ENCODE measurements at regions not wholly inside any gene's neighbourhood (a gene's known extent, or its start where the extent isn't known, plus 50 kb on each side); places are given as distances from the start of the nearest gene placed in this dataset.

DNA sequence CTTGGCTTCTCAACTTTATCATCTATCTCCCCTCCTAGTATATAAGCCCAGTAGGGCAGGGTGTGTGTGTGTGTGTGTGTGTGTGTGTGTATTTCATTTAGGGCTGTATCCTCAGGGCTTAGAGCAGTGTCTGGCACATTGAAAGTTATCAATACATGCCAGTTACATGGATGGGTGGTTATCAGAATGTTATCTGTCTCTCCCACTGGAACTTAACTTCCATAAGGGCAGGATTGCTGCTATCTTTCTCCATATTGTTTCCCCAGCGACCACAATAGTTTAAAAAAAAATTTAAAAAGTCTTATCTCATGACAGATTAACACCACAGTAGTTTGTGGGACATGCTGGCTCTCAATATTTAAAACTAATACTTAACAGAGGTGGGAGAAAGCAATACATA is 488.9 kb downstream of the PLCL1 start:
- Histone ChIP-seq H3K27ac (ENCODE audit: extremely low read depth, low read depth, low read length) (no peak overlapping the region), H3K36me3 (ENCODE audit: control insufficient read depth in 2 of 2, insufficient read depth in 1 of 2, low read length in 2 of 2) (no peaks in the 10 kb centered on the region), H3K4me3 (ENCODE audit: low read depth, low read length) (no peak overlapping the region), H3K9me3 (ENCODE audit: control insufficient read depth, insufficient read depth, low read depth, low read length) (no peaks in the 10 kb centered on the region), H3K4me1 (ENCODE audit: control insufficient read depth, insufficient read depth, low read length) (no peaks in the 10 kb centered on the region)
- ChIA-PET POLR2A (no interaction called here), CTCF (no interaction called here)
- no peak for TF ChIP-seq ZBTB8A (tag by site-specific recombination; IDR thresholded peaks at IDR 0.05)
- no peak for TF ChIP-seq HOXA7 (CRISPR knock-in tag; IDR thresholded peaks at IDR 0.05; ENCODE audit: borderline replicate concordance)
- TF ChIP-seq ZNF248 (tag by site-specific recombination; IDR thresholded peaks at IDR 0.05), result no peak
- TF ChIP-seq ZNF658 (tag by site-specific recombination; IDR thresholded peaks at IDR 0.05), result no peak
- TF ChIP-seq ZSCAN30 (tag by site-specific recombination; IDR thresholded peaks at IDR 0.05), result no peak

GRCh38 chr2:198289811-198290210 is 485.4 kb downstream of the PLCL1 start:
- H3K36me3 ChIP-seq (ENCODE audit: control insufficient read depth in 2 of 2, insufficient read depth in 1 of 2, low read length in 2 of 2), result no peaks in the 10 kb centered on the region
- H3K4me3 ChIP-seq (ENCODE audit: low read depth, low read length), result no peak overlapping the region
- ChIA-PET CTCF (interaction anchor here (0.6 kb wide), 1 partner anchor 486 kb away, joined by 4 read pairs; no protein-coding TSS in a partner anchor), POLR2A (no interaction called here)
- H3K27ac ChIP-seq (ENCODE audit: extremely low read depth, low read depth, low read length), result no peak overlapping the region
- H3K4me1 ChIP-seq (ENCODE audit: control insufficient read depth, insufficient read depth, low read length), result no peaks in the 10 kb centered on the region
- TF ChIP-seq ZNF654 (tag by site-specific recombination; IDR thresholded peaks at IDR 0.05; ENCODE audit: low read depth) (no peak), KLF9 (tag by site-specific recombination; IDR thresholded peaks at IDR 0.05; ENCODE audit: low read depth) (no peak), ZNF202 (tag by site-specific recombination; IDR thresholded peaks at IDR 0.05; ENCODE audit: borderline replicate concordance) (no peak), HIC1 (tag by site-specific recombination; IDR thresholded peaks at IDR 0.05) (no peak), ZNF426 (tag by site-specific recombination; IDR thresholded peaks at IDR 0.05) (no peak), ZNF777 (tag by site-specific recombination; IDR thresholded peaks at IDR 0.05; ENCODE audit: borderline replicate concordance) (no peak), ZNF560 (tag by site-specific recombination; IDR thresholded peaks at IDR 0.05; ENCODE audit: borderline replicate concordance) (no peak), ZNF658 (tag by site-specific recombination; IDR thresholded peaks at IDR 0.05) (no peak), ZNF768 (tag by site-specific recombination; IDR thresholded peaks at IDR 0.05) (no peak), ZBTB21 (tag by site-specific recombination; IDR thresholded peaks at IDR 0.05) (no peak), ZNF600 (tag by site-specific recombination; IDR thresholded peaks at IDR 0.05) (no peak)
- TF ChIP-seq, protein P1, sequence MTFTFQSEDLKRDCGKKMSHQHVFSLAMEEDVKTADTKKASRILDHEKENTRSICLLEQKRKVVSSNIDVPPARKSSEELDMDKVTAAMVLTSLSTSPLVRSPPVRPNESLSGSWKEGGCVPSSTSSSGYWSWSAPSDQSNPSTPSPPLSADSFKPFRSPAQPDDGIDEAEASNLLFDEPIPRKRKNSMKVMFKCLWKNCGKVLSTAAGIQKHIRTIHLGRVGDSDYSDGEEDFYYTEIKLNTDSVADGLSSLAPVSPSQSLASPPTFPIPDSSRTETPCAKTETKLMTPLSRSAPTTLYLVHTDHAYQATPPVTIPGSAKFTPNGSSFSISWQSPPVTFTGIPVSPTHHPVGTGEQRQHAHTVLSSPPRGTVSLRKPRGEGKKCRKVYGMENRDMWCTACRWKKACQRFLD (tag by site-specific recombination; IDR thresholded peaks at IDR 0.05), result no peak
- TF ChIP-seq, protein P2, sequence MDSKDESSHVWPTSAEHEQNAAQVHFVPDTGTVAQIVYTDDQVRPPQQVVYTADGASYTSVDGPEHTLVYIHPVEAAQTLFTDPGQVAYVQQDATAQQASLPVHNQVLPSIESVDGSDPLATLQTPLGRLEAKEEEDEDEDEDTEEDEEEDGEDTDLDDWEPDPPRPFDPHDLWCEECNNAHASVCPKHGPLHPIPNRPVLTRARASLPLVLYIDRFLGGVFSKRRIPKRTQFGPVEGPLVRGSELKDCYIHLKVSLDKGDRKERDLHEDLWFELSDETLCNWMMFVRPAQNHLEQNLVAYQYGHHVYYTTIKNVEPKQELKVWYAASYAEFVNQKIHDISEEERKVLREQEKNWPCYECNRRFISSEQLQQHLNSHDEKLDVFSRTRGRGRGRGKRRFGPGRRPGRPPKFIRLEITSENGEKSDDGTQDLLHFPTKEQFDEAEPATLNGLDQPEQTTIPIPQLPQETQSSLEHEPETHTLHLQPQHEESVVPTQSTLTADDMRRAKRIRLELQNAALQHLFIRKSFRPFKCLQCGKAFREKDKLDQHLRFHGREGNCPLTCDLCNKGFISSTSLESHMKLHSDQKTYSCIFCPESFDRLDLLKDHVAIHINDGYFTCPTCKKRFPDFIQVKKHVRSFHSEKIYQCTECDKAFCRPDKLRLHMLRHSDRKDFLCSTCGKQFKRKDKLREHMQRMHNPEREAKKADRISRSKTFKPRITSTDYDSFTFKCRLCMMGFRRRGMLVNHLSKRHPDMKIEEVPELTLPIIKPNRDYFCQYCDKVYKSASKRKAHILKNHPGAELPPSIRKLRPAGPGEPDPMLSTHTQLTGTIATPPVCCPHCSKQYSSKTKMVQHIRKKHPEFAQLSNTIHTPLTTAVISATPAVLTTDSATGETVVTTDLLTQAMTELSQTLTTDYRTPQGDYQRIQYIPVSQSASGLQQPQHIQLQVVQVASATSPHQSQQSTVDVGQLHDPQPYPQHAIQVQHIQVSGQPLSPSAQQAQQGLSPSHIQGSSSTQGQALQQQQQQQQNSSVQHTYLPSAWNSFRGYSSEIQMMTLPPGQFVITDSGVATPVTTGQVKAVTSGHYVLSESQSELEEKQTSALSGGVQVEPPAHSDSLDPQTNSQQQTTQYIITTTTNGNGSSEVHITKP (tag by site-specific recombination; IDR thresholded peaks at IDR 0.05), result no peak
- H3K9me3 ChIP-seq (ENCODE audit: control insufficient read depth, insufficient read depth, low read depth, low read length), result no peaks in the 10 kb centered on the region
